Omental fat pad (tissue), 3 donors: ENCODE measurements at regions not wholly inside any gene's neighbourhood (a gene's known extent, or its start where the extent isn't known, plus 50 kb on each side); places are given as distances from the start of the nearest gene placed in this dataset.

Experiments used
- ATAC-seq: fragments of 150-250 bp; one replicate; pipeline ENCODE4 v1.9.1; 2016; ENCODE audit warnings: mild to moderate bottlenecking, moderate library complexity; ENCODE audit not compliant: low FRiP score
- DNase-seq: peaks from one replicate; pipeline ENCODE4 v3.0.0-alpha.2; 2019; ENCODE audit warnings: low spot score
- CTCF ChIP-seq, 3 donors: fragments of 450-650 bp; IDR thresholded peaks; one replicate each; pipeline ENCODE4 v1.5.1; 2016 to 2017; ENCODE audit warnings: antibody characterized with exemption in 3 of 3, mild to moderate bottlenecking in 3 of 3, moderate library complexity in 2 of 3

- ATAC-seq, result no peak
These were observed 112.7 kb upstream of the JUN start for GRCh38 chr1:58896246-58897183.

GRCh38 chr1:58898739-58899586, 115.1 kb upstream of the JUN start:
- no peak for DNase-seq

More at GRCh38 chr1:58896246-58897183, 112.7 kb upstream of the JUN start:
- DNase-seq, result no peak
- no peak for TF ChIP-seq CTCF (IDR thresholded peaks at IDR 0.05)

GRCh38 chr1:58899587-58900271, 115.9 kb upstream of the JUN start:
- ATAC-seq (no peak), DNase-seq (no peak)
- no peak for TF ChIP-seq CTCF (IDR thresholded peaks at IDR 0.05)

More at GRCh38 chr1:58898739-58899586, 115.1 kb upstream of the JUN start:
- no peak for ATAC-seq
- no peak for TF ChIP-seq CTCF (IDR thresholded peaks at IDR 0.05)

- ATAC-seq, result no peak
- TF ChIP-seq CTCF (IDR thresholded peaks at IDR 0.05), result no peak
- no peak for DNase-seq
These were observed 116.5 kb upstream of the JUN start for GRCh38 chr1:58900396-58900795.

- no peak for ATAC-seq
- no peak for TF ChIP-seq CTCF (IDR thresholded peaks at IDR 0.05)
- DNase-seq, result no peak
These were observed 117.2 kb upstream of the JUN start for GRCh38 chr1:58901008-58901407.

- ATAC-seq, result no peak
- no peak for TF ChIP-seq CTCF (IDR thresholded peaks at IDR 0.05)
These were observed 119.1 kb upstream of the JUN start for GRCh38 chr1:58902830-58903513.

More at GRCh38 chr1:58902830-58903513, 119.1 kb upstream of the JUN start:
- no peak for DNase-seq
